IPS-NIHi11 (cell line): ENCODE measurements at regions not wholly inside any gene's neighbourhood (a gene's known extent, or its start where the extent isn't known, plus 50 kb on each side); places are given as distances from the start of the nearest gene placed in this dataset.

Experiments
- DNase-seq: peaks from one replicate; pipeline ENCODE4 v3.0.0; 2012; ENCODE audit warnings: mixed read lengths, low spot score

DNA sequence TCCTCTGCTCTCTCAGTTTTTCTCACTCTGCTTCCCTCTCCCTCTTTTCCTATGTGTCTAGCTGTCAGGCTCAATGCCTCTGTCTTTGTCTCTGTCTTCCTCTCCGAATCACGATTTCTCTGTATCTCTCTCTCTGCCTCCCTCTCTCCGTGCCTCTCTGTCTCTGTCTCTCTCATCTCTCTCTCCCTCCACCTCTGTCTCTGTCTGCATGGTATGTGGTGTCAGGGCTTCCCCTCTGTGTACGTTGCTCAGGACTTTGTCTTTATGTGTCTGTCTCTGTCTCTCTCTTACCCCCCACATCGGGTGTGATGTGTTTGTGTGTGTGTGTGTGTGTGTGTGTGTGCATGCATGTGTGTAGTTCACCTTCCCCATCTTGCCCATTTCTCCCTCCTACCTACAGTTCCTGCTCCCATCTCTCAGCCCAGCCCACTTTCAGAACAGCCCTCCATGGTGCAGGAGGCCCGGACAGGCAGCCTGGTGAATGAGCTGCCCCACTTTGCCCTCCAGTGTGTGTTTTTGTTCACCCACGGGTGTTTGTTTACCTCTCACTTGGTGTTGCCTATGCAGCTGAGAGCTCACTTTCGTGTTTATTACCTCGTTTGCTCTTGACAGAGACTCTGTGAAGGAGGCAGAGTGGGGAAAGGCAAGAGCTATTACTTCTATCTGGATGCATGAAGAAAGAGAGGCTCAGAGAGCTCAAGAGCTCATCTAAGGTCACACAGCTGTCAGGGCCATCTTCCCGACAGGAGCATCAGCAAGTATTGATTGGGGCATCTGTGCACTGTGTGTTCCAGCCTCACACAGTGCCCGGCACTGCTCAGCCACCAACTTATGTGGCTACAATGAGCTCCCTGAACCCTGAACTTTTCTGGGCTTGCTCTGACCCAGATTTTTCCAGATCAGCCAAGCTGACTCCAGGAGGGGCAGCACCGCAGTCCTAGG, 163.5 kb upstream of the ZMIZ1 start:
- no peak for DNase-seq

DNA sequence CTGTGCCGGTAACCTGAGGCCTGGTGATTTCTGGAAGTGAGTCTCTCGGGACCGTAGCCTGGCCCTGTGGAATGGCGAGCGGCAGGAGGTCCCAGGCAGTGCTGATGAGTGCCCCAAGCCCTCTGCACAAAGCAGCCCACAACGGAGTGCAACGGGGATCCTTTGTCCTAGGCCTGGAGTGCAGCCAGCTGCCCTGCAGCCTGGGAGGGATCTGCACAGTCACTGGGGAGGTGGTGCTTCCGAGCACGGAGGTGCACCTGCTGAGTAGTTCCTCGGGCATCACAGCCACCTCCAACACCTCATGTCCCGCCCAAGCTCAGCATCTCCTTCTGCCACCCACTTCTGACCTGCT, 162.8 kb upstream of the ZMIZ1 start:
- peak; percentile 61 for DNase-seq

DNA sequence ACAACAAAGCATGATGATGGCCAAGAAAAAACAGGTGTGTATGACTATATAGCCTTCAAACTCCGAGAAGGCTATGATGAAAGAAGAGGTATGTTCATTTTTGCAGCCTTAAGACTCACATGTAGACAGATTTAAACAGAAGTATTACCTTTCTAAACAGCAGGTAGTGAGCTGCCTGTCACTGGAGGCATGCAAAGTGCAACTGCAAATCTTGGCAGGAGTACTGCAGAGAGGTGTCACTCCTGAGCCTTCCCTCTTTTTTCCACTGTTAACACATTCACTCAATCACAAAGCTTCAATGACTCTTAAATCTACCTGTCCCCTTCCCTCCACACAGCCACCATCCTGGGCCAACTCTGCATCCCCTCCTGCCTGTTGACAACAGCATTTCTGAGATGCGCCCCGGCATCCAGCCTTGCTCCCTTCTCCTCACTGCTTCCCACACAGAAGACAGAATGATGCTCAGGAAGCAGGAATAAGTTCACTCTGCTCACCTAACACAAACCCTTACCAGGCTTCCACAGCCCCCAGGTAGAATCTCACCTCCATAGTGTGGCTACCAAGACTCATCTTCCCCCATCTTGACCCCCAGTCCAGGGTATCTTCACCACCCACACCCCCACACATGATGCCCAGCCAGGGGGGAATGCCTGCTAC, 161.9 kb upstream of the ZMIZ1 start:
- no peak for DNase-seq

DNA sequence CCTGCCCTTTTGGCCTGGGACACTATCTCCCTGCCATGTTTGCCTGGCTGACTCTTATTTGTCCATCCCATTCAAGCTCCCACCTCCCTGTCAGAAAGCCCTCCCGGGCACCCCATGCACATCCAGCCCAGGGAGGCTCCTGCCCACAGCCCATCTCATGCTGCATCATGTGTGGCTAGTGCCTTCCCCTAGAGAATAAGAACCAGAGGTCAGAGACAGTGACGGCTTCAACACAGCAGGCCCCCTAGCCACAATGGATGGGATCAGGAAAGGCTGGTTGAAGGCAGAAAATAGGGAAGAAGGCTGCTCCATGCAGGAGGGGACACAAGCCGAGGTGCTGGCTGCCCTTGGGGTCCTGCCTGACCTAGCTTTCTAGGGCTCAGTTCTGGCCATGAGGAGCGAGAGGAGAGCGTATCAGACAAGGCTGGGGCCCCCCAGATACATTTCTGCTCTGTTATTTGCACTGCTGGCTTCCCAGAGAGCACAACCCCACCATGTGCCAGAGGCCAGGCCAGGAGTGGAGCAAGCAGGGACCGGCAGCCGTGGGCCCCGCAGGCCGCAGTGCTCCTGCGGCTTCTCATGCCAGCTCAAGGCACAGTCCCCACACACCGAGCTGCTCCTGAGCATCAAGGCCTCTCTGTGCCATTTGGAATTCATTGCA, 161.1 kb upstream of the ZMIZ1 start:
- DNase-seq: no peak

DNA sequence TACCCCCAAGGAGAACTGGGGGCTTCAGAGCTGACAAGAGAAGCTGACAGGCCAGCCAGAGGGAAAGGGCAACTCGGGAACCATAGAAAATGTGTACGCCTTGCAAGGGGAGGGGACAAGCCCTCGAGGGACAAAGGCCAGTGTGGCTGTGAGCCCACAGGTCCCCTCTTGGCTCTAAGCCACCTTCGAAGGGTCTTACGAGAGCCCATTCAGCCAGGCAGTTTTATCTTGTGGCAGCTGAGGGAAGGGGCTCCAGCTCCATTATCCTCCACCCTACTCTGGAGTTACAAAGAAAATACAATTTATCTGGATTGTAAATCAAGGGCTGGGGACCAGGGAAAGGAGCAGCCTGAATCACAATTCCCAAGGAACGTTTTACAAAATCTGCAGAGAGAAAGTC, 159.5 kb upstream of the ZMIZ1 start:
- no peak for DNase-seq

DNA sequence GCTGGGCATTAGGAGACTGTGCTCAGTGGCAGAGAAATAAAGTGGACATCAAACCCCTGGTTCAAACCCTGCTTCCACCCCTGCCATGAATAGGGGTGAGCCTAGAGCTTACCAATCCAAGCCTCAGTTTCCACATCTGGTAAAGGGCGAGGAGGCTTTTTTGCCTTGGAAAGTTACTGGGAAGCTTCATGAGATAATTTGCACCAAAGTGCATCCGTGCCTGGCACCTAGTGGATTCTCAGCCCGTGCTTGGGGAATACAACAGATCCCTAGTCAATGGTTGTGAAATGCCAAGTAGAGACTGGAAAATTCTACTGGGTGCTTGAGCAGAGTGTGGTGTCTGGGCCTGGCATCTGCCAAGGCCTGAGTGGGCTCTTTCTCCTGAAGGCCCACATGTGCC, 158.7 kb upstream of the ZMIZ1 start:
- no peak for DNase-seq

DNA sequence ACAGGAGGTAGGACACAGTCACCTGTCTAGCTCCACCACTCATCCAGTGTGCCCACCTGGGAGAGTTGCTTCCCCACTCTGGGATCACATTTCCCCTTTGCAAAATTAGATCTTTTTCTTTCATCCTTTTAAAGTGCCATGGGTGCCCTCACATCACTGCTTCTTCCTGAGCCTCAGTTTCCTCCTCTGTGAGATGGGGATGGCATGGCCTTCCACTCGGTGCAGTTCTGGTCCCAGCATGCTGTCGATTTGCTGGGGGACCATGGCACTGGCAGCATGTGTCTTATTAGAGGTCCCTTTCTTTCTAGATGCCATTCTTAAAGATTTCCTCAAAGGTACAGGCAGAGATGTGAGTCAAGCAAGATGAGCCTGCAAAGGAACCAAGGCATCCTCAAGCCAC, 158.3 kb upstream of the ZMIZ1 start:
- no peak for DNase-seq

DNA sequence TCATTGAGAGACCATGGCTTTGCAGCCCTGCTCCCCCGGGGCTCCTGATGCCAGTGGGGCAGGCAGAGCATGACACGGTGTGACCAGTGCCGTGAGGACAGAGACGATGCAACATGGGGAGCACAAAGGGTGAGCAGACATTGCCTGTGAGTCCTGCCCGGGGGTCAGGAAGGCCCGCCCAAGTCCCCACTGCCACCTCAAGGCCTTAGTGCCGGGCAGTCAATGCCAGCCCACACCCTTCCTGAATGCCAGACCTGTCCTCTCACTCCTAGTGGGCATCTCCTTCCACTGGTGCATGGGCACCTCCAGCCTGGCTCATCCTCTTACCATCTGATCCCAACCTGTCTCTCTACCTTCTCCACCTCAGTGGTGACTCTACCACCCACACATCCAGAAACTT, 157.9 kb upstream of the ZMIZ1 start:
- no peak for DNase-seq

DNA sequence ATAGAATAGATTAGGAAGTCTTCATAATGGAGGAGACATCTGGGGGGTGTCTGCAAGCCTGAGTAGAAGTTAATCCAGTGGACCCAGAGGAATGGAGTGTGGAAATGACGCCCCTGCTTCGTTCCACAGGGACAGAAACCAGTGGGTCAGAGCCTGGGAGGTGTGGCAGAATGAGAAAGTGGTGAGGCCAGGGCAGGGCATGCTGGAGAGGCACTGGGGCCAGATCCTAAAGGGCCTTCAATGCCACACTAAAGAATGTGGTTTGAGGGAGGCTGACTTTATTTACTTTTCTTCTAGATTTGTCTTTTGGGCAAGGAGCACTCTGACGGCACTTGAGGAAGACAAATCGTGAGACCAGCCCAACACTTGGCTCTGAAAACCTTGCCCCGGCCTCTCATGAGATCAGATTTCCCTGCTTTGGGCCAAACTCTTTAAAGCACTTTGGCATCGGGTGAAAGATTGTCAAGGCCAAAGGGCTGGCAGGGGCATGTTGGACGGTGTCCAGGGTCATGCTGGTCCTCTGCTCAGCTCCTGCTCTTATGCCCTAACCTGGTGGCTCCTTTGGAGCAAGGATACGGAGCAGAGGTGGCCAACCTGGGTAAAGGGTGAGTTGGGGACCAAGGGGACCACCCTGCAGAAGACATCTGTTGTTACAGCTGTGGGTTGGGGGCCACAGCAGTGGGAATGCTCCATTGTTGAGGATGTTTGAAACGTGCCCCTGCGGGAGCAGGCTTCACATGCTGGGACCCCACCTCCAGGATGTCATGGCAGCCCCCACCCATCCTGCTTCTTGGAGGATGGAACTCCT, 157.0 kb upstream of the ZMIZ1 start:
- no peak for DNase-seq

DNA sequence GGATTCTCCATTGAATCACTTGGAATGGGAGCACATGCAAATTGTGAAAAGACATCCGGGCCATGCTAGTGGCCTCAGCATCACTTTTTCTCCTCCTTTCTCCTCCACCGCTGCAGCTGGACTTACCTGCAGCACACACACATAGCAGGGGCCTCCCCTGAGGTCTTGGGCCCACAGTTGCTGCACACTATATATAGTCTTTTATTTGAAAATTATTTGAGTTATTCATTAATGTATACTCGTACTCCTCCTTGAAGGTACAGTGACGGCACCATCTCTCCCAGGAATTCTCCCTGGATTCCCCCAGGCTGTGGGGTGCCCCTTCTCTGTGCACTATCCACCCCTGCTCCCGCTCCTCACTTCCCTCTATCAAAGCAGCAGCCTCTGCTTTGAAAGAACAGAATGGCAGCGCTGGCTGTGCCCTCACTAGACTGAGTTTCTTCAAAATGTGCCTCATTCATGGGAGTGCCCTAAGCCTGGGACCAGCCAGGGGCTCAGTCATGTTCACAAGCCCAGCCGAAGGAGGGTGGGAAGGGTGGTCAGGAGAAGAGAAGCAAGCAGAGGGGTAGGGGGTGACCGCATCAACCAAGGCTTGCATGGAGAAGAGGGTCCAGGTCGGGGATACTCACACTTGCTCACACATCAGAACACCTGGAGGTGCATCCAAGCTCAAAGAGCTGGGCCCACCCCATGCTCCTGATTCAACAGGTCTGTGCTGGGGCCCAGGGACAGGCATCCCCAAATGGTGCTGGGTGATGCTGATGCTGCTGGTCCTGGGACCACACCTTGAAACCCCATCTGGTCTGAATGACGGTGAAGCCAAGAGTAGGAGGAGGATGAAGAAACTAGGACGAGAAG, 156.2 kb upstream of the ZMIZ1 start:
- DNase-seq: no peak

DNA sequence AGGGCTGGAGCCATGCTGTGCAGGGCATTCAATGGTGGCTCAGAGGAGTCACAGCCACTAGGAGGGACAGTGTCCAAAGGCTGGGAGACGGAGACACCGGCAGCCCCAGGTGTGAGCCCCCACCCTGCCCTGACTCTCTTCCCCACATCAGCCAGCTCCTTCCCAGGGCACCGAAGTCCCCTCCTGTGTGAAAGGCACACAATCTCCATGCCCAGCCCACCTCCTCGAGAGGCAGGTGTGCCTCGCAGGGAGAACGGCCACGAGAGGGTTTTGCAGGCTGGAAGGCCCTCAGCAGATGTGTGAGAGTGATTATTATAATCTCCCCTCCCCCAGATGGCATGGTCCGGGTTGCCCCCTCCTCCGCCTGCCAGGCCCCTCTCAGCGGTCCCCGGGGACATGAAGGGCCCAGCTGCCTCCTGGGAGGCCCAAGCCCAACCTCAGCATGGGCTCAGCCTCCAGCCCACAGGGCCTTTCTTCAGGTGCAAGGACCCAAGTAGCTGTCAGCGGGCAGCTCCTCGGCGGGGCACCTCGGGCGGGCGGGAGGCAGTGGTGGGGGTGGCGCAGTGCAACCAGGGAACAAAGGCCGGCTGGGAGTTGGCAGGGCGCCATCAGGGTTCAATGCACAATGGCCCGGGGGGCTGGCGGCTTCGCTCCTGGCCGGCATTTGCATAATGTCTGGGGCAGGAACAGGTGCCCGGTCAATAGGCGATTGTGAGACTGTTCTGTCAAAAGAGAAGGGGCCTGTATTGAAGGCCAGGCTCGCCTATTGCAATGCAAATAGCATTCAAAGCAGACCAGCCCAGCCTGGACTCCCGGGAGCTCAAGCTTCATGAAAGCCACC, 155.3 kb upstream of the ZMIZ1 start:
- DNase-seq: peak; percentile 88

DNA sequence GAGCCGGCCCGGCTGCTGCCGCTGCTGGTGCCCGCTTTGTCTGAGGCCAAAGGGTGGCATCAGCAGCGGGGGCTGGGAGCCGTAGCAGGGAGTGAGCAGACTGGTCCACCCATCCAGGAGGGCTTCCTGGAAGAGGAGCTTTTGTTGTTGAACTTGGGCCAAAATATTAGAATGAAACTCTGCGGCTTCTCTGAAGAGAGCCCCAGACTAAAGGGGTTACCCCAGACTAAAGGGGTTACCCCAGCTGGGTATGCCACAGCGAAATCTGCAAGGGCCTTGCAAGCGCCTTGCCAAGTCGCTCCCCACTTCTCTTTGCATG, 154.7 kb upstream of the ZMIZ1 start:
- no peak for DNase-seq

DNA sequence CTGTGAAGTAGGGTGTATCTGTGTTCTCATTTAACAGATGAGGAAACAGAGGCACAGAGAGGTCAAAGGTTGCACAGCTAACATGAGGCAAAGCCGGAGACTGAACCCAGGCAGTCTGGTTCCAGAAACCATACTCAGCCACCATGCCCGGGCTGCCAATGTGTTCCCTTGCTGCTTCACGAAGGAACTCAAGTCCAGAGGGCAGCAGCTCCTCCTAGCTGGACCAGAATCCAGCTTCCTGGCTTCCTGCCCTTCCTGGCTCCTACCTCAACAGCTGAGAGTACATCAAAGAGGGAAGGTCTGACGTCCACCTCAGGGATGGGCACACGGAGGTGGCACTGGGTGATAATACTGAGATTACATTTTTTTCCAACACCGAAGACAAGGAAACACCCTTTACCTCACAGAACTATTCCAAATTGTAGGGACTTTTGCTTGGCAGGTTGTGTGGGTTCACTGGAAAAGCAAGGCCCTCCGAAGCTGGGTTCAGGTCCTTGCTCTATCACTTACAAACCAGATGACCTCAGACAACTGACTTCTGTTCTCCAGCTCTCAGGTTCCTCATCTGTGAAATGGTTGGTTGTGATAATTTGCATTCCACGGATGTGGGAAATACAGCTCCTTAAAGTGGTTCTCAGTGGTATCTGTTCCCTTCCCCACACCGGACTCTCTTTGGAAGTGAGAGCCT, 154.1 kb upstream of the ZMIZ1 start:
- DNase-seq: no peak

DNA sequence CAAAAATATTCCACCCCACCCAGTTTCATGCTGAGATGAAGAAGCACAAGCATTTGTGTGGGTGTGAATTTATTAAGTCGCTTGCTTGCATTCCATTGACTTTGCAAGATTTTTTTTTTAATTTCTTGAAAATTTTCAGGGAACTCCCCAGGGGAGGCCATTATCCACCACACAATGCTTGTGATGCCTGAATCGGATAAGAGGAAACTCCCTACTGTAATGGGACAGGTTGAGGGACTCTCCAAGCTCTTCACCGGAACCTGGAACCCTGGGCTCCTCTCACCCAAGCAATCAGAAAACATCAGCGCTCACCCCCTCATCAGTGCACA, 153.6 kb upstream of the ZMIZ1 start:
- no peak for DNase-seq

DNA sequence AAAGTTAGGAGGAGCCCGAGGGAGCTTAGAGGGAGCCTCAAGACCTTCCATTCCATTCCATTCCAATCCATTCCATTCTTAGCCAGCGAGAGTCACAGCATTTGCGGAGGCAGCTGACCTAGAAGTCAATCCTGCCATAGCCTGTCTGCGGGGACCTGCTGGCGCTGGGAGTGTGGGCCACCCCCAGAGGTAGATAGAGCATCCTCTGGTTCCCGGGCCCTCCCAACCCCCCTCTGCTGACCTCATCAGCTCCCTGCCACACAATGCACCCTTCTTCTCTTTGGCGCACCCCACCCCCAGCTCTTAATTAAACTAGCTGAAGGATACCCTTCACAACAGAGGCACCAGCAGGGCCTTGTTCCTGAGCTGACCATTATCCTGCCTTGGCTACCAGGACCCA, 152.5 kb upstream of the ZMIZ1 start:
- DNase-seq: no peak

DNA sequence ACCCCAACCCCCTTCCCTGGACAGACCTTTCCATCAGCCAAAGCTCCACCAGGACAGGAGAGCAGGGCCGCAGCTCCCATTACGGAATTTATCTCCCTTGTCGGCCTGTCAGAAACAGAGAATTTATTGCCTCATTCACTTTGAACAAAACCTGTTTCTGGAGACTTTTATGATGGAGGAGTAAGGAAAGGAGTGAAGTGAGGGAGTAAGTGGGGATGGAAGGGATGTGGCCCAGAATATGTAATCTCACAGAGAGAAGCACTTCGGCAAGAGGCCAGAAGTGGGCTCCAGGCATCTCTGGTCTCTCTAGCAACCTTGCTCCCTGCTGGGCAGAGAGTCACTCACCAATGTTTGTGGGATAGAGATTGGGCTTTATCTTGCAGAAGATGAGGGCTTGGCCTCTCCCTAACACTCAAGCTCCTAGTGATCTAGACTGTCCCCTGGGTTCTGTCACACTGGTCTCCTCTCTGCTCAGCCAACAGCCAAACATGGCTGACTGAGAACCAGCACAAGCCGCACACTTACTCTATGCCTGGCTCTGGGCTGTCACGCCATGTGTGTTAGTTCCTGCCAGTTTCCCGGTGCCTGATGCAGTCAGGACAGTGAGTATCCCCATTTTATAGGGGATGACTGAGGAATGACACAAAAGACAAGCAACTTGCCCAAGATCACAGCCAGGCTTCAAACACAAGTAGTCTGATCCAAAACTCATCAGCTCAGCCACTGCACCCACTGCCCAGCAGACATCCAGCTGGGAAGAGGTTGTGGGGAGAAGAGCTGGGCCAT, 149.4 kb upstream of the ZMIZ1 start:
- no peak for DNase-seq

DNA sequence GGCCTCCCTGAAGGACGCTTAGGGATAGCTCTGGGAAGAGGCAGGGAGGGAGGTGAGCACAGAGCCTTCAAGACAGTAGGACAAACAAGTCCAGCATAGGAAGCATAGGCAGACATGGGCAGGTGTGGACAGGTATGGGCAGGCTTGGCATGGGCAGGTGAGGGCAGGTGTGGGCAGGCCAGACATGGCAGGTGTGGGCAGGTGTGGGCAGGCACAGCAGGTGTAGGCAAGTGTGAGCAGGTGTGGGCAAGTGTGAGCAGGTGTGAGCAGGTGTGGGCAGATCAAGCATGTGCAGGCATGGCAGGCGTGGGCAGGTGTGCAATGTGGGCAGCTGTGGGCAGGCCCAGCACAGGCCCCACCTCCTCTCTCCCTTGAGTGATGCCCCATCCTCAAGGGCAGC, 148.8 kb upstream of the ZMIZ1 start:
- no peak for DNase-seq

DNA sequence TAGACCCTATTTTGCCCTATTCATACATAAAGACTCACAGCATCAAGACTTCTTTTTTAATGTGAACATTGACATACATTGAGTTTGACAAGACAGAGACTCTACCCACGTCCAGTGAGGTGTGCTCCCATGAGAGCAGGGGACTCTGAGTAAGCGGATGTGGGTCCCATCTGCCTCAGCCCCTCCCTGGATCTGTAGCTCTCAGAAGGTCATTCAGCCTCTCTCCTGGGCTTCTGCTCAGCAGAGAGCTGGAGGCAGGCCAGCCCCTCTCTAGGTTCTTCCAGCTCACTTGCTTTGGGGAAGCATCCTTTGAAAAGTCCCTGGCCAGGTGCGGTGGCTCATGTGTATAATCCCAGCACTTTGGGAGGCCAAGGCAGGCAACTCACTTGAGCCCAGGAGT, 146.9 kb upstream of the ZMIZ1 start:
- no peak for DNase-seq

DNA sequence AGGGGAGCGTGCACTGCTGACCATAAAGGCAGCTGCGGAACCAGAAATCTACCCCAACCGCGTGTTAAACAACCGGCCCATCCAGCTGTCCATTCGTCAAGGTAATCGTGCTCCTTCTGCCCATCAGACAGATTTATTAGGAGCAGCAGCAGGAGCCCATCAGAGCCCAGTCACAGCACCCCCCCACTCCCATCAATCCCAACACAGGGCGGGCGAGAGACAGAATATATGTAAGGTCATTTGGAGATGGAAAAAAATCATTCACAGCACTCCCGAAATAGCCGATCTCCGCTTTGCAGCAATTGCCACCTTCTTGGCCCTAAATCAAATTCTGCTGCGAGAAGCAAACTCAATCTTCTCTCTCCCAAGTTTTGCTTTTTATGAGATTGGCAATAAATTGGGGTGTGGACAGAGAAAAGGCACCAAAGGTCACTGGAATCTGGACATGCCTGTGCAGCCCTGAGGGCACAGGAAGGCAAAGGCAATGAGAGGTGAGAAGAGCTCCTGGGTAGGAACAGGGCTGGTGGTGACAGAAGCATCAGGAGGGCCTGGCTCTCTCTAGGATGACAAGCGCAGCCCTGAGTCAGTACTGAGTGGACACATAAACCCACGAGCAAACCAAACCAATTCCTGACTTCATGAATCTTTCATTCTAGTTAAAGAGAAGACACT, 145.0 kb upstream of the ZMIZ1 start:
- DNase-seq: no peak
